Panc1 (cell line): ENCODE measurements at regions not wholly inside any gene's neighbourhood (a gene's known extent, or its start where the extent isn't known, plus 50 kb on each side); places are given as distances from the start of the nearest gene placed in this dataset.

Experiments
- ATAC-seq: fragments of 200-7000 bp; cut with Tn5 transposase; 2 replicates; pipeline ENCODE4 v1.9.1; 2020; ENCODE audit warnings: mild to moderate bottlenecking, moderate library complexity
- BruUV-seq: library from RNA; stranded (reverse); fragments of 400-500 nt; replicated peaks from 2 replicates; lab custom pipeline; 2021; lab: Mats Ljungman, UMichigan
- CTCF ChIA-PET: fragments of 300-600 bp; sonication (Branson Sonifier 250); formaldehyde crosslinking; loops from one replicate; lab custom pipeline; 2022; ENCODE audit warnings: antibody characterized with exemption; lab: Charles Lee
- POLR2A ChIA-PET: fragments of 300-600 bp; sonication (Branson Sonifier 250); formaldehyde crosslinking; loops from one replicate; lab custom pipeline; 2022; ENCODE audit warnings: antibody characterized with exemption; lab: Charles Lee
- DNase-seq: peaks from one replicate; pipeline ENCODE4 v3.0.0-alpha.2; 2010; ENCODE audit warnings: low read depth, low spot score
- H3K27ac ChIP-seq: 2 replicates; pipeline ENCODE4 v1.5.1; 2011; ENCODE audit warnings: mild to moderate bottlenecking, low read length, inconsistent platforms
- H3K27me3 ChIP-seq: fragments of 200-500 bp; sonication (Bioruptor generic); 2 replicates; pipeline ENCODE4 v1.6.0; 2014; ENCODE audit warnings: low read length, inconsistent platforms; ENCODE audit not compliant: control insufficient read depth, insufficient read depth
- H3K36me3 ChIP-seq: fragments of 200-500 bp; sonication (Bioruptor generic); 2 replicates; pipeline ENCODE4 v1.5.1; 2014; ENCODE audit warnings: inconsistent platforms, mild to moderate bottlenecking, low read length, moderate library complexity; ENCODE audit not compliant: control insufficient read depth, insufficient read depth
- H3K4me1 ChIP-seq: 2 replicates; pipeline ENCODE4 v1.5.1; 2011; ENCODE audit warnings: inconsistent platforms, mild to moderate bottlenecking, low read length, moderate library complexity; ENCODE audit not compliant: control insufficient read depth, insufficient read depth
- H3K4me3 ChIP-seq, 2 experiments: 2 replicates each; pipeline ENCODE4 v1.5.1; 2011 to 2012; ENCODE audit warnings: low read depth in 2 of 2, low read length in 2 of 2, mild to moderate bottlenecking in 2 of 2, inconsistent platforms in 1 of 2, moderate library complexity in 1 of 2
- H3K9me3 ChIP-seq: fragments of 200-500 bp; sonication (Bioruptor generic); 2 replicates; pipeline ENCODE4 v1.5.1; 2014; ENCODE audit warnings: low read depth, mild to moderate bottlenecking, inconsistent platforms, low read length, moderate library complexity; ENCODE audit not compliant: control insufficient read depth, insufficient read depth
- POLR2AphosphoS5 ChIP-seq: IDR thresholded peaks from 2 replicates; pipeline ENCODE4 v1.6.1; 2012; ENCODE audit warnings: mild to moderate bottlenecking, low read depth, low read length, moderate library complexity
- REST ChIP-seq, 2 experiments: IDR thresholded peaks; 2 replicates each; pipeline ENCODE4 v1.6.1; 2011 to 2012; ENCODE audit warnings: low read depth in 2 of 2, control low read depth in 1 of 2, low read length in 1 of 2, mild to moderate bottlenecking in 1 of 2, moderate library complexity in 1 of 2; ENCODE audit not compliant: insufficient read depth in 1 of 2
- SIN3A ChIP-seq: IDR thresholded peaks from 2 replicates; pipeline ENCODE4 v1.6.1; 2012; ENCODE audit warnings: low read depth, mild to moderate bottlenecking, low read length, moderate library complexity, borderline replicate concordance; ENCODE audit not compliant: insufficient read depth
- TCF7L2 ChIP-seq: IDR thresholded peaks from 2 replicates; pipeline ENCODE4 v1.6.1; 2011; ENCODE audit warnings: mild to moderate bottlenecking, low read depth, low read length, inconsistent platforms
- in situ Hi-C: cut with HindIII; loops from 2 replicates; pipeline ENCODE4 v1.10.0; 2016; ENCODE audit warnings: low sequenced_read_pairs, low pct_unique_long_range_greater_than_20kb
- intact Hi-C: fragments of 100-400 bp; cut with micrococcal nuclease; formaldehyde crosslinking; loops from one replicate; pipeline ENCODE4 v1.10.0; 2022; ENCODE audit not compliant: unreplicated experiment
- TF ChIP-seq, protein P1 (sequence below): fragments of 450-650 bp; IDR thresholded peaks from 2 replicates; pipeline ENCODE4 v1.5.1; 2017; ENCODE audit warnings: mild to moderate bottlenecking

- no peak overlapping the region for H3K27ac ChIP-seq
- intact Hi-C loops (no loop called here), in situ Hi-C loops (no loop called here)
- H3K27me3 ChIP-seq, result no peaks in the 10 kb centered on the region
- TF ChIP-seq REST (IDR thresholded peaks at IDR 0.05; ENCODE audit: insufficient read depth in 1 of 2, low read depth in 2 of 2, low read length in 1 of 2) (no peak), TCF7L2 (no peak), POLR2AphosphoS5 (no peak), SIN3A (no peak)
- H3K36me3 ChIP-seq, result no peaks in the 10 kb centered on the region
- no TSS peak for BruUV-seq
- CTCF ChIA-PET, result no interaction called here
- POLR2A ChIA-PET, result no interaction called here
- ATAC-seq, result no peak
- no peaks in the 10 kb centered on the region for H3K9me3 ChIP-seq
- no peak overlapping the region for H3K4me3 ChIP-seq
- H3K4me1 ChIP-seq, result no peaks in the 10 kb centered on the region
- no peak for DNase-seq
These were observed 826.6 kb downstream of the MAFB start for GRCh38 chr20:39862470-39862891.

GRCh38 chr20:39861381-39861780 lies 827.7 kb downstream of the MAFB start:
- ChIA-PET POLR2A (no interaction called here), CTCF (no interaction called here)
- Histone ChIP-seq H3K4me3 (no peak overlapping the region), H3K27me3 (no peaks in the 10 kb centered on the region), H3K27ac (no peak overlapping the region), H3K36me3 (no peaks in the 10 kb centered on the region), H3K4me1 (no peaks in the 10 kb centered on the region), H3K9me3 (no peaks in the 10 kb centered on the region)
- DNase-seq (no peak), ATAC-seq (no peak)
- intact Hi-C loops (no loop called here), in situ Hi-C loops (no loop called here)
- no TSS peak for BruUV-seq
- TF ChIP-seq TCF7L2 (no peak), REST (IDR thresholded peaks at IDR 0.05; ENCODE audit: insufficient read depth in 1 of 2, low read depth in 2 of 2, low read length in 1 of 2) (no peak), POLR2AphosphoS5 (no peak), SIN3A (no peak)
- TF ChIP-seq, protein P1, sequence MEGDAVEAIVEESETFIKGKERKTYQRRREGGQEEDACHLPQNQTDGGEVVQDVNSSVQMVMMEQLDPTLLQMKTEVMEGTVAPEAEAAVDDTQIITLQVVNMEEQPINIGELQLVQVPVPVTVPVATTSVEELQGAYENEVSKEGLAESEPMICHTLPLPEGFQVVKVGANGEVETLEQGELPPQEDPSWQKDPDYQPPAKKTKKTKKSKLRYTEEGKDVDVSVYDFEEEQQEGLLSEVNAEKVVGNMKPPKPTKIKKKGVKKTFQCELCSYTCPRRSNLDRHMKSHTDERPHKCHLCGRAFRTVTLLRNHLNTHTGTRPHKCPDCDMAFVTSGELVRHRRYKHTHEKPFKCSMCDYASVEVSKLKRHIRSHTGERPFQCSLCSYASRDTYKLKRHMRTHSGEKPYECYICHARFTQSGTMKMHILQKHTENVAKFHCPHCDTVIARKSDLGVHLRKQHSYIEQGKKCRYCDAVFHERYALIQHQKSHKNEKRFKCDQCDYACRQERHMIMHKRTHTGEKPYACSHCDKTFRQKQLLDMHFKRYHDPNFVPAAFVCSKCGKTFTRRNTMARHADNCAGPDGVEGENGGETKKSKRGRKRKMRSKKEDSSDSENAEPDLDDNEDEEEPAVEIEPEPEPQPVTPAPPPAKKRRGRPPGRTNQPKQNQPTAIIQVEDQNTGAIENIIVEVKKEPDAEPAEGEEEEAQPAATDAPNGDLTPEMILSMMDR, result no peak
